ENCODE measurements at regions not wholly inside any gene's neighbourhood (a gene's known extent, or its start where the extent isn't known, plus 50 kb on each side); places are given as distances from the start of the nearest gene placed in this dataset.

- no peak for DNase-seq
Observed at GRCh38 chr14:101477648-101478047, 83.6 kb upstream of the DIO3 start.

DNA sequence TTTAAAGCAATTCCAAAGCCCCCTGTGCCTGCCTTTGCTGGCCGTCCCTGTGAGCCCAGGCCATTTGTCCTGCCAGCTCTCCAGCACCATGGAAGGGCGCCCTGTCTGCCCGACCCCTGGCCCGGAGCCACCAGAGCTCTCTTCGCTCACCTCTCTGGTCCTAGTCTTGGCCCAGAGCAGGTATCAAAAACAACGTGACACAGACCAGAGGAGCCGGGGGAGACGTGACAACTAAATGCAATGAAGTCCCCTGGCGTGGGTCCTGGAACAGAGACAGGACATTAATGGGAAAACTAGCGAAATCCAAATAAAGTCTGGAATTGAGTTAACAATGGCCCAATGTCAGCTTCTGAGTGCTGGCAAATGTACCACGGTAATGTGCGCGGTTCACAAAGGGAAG lies 83.2 kb upstream of the DIO3 start:
- no peak for DNase-seq

- DNase-seq: no peak
Observed at GRCh38 chr14:101478796-101479410, 82.4 kb upstream of the DIO3 start.

GRCh38 chr14:101480022-101480746 lies 81.1 kb upstream of the DIO3 start:
- no peak for DNase-seq

GRCh38 chr14:101480747-101481530 lies 80.4 kb upstream of the DIO3 start:
- no peak for DNase-seq

DNA sequence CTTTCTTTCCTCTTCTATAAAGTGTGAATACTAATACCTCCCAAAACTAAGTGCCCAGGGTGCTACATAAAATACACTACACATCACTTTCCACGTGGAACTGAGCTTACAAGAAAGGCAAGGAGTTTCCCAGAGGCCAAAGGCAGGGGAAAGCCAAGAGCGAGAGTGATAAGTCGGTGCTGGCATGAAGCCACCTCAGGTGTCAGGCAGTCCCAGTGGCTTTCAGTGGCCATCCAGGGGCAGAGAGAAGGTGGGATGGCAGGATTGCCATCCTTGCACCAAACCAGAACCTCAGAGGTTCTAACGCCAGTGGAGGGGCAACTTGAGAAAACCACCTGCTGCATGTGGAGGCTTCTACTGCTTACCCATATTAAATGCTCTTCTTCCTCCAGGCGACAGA lies 79.7 kb upstream of the DIO3 start:
- DNase-seq: no peak

DNA sequence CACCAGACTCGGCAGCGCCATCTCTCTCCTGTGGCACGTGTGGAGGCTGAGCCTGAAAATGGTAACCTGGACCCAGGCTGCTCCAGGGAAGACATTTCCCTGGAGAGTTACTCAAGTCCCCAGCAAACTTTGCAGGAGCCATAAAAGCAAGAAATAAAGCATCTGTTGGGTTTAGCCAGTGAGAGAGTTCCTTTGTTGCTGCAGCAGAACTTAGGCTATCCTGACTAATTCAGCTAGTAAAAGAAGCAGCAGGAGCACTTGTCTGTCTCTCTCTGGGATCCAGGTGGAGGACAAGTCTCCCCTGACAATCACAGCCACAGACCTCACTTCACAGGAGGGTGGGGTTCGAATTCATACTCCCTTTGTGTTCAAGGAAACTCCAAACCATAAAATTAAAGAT lies 79.2 kb upstream of the DIO3 start:
- DNase-seq: no peak

DNA sequence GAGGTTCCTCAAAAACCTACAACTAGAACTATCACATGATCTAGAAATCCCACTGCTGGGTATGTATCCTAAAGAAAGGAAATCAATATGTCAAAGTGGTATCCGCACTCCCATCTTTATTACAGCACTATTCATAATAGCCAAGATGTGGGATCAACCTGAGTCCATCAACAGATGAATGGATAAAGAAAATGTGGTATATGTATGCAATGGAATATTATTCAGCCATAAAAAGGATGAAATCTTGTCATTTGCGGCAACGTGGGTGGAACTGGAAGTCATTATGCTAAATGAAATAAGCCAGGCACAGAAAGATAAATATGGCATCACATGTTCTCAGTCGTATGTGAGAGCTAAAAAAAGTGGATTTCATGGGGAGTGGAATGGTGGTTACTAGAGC lies 77.5 kb upstream of the DIO3 start:
- no peak for DNase-seq

DNA sequence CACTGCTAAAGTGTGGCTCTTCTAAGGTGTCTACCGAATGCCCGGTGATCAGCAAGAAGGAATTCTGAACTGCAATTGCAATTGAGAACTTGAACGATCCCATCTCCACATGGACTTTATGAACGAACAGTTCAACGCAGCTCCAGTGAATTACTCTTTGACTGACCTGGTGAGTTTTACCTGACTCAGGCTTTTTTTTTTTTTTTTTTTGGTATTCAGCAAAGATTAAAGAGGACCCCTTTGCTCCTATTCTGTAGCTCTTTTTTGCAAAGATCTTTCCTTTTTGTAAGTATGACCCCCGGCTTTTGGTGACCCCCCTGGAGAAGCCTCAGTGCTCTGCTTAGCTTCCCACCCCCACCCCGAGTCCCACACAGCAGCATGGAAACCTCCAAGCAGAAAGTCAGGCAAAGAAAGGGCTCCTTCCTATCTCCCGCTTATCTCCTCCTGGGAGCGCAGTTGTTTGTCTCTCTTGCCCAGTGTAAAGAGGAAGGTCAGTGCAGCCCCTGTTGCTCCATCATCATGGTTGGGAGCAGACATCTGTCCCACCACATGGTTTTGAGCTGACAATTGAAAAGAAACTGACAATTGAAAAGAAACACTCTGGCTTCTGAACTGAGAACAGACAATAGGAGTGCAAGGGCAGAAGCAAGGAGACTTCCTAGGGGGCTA lies 72.1 kb upstream of the DIO3 start:
- DNase-seq: no peak

DNA sequence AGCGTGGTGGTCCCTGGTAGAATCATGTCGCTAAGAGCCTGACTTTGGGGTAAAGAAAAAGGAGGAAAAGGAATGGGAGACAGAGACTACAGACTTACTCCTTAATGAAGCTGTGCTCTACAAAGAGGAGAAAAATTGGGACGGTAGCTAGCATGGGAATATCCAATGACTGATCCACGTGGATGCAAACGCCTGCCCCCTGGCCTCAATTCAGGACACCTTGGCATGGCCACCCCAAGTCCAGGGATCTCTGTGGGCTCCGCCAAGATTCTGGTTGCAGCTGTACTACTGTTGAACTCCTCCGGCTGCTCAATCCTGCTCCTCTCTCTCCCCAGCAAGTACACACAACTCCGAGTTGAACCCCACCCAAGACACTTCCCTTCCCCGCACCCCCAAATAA lies 70.5 kb upstream of the DIO3 start:
- DNase-seq: no peak

- DNase-seq: no peak
Observed at GRCh38 chr14:101491841-101492240, 69.5 kb upstream of the DIO3 start.

GRCh38 chr14:101492716-101493115 lies 68.6 kb upstream of the DIO3 start:
- DNase-seq: no peak

DNA sequence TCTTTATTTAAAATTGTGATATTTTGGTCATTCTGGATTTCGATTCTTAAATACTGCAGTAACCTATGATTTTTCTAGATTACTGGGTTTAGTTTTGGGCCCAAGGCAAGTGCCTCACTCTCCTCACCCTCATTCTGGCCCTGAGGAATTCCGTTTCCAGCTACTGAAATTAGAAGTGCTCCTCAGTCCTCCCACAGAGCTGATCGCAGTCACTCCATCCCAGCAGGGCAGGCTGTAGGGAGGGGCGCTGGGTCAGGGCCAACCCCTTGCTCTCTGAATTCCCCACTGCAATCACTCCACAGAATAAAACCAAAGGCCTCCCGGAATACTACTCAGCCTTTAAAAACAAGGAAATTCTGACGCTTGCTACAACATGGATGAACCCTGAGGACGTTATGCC lies 66.5 kb upstream of the DIO3 start:
- no peak for DNase-seq

DNA sequence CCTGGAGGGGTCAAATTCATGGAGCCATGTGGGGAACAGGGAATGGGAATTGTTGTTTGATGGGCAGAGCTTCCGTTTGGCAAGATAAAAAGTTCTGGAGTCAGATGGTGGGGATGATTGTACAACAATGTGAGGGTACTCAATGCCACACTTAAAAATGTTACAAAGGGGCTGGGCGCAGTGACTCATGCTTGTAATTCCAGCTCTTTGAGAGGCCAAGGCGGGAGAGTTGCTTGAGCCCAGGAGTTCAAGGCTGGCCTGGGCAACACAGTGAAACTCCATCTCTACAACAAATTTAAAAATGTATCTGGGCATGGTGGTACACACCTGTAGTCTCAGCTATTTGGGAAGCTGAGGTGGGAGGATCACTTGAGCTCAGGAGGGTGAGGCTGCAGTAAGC lies 66.0 kb upstream of the DIO3 start:
- no peak for DNase-seq

GRCh38 chr14:101495827-101496775 lies 65.2 kb upstream of the DIO3 start:
- DNase-seq: no peak

DNA sequence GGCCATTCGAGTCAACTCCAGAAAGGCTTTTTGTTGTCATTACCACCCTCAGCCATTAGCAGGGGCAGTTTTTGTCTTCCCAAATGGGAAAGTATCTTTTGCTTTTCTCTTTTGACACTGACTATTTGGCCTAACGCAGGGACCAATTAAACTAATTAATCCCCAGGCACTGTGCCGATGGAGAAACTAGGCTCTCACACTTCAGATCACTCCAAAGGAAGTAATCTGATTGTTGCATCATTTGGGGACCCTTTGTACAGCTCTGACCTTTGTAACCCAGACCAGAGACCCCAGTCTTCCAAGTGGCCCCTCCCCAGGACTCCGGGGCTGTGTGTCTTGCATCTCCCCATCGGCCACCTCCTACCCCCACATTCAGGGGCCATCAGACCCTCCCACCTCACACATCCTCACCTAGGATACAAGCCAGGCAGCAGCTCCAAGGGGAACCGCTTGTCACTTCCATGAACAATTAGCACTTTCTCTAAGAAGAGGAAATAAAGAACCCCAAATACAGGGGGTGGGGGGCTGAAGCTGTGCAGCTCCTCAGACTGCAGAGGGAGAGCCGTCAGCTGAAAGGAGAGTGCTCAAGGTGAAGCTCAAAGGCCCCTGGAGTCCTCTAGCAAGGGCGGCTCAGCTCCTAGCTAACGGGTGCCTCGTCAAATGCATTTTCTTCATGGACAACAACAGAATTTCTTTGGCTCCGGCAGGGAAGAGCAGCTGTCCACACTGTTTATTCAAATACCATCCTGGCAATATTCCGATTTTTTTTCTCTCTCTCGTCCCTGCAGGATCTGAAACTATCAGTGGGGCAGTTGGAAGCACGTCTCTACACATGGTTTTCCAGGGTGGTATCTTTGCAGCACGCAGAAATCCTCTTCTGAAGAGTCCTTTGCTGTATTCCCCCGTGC lies 64.3 kb upstream of the DIO3 start:
- DNase-seq: no peak

DNA sequence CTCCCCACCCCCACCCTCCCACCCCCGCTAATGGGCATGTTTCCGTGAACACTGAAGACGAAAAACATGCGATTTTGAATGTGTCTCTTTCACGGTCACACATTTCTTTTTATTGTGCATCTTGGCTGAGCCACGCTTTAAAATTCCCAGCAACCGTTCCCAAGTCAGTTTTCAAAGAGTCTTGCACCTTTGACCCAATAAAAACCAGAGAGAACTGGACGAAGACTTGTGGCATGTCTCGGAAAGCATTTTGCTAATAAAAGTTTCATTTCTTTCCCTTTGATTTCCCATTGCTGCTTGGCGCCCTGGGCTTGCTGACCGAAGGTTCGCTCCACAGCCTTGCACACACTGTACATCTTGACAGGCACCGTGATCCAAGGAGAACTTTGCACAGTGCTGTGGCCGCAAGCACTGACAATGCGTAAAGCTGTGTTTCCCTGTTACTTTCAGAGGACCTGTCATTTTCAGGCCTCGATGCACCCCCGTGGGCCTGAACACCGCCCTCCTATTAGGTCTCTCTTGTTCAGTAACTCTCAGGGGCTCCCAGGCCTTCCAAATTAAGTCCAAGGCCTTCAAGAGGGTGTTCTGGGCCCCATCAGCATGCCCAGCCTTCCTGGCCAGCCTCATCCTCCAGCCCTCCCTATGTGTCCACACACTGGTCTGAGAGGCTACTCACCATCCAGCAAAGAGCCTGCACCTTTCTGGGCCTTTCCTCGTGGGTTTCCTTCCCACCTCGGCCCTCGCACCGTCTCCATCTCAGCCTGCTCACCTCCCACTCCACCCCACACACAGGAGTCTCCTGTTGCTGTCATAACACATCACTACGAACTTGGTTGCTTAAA lies 63.4 kb upstream of the DIO3 start:
- DNase-seq: no peak

DNA sequence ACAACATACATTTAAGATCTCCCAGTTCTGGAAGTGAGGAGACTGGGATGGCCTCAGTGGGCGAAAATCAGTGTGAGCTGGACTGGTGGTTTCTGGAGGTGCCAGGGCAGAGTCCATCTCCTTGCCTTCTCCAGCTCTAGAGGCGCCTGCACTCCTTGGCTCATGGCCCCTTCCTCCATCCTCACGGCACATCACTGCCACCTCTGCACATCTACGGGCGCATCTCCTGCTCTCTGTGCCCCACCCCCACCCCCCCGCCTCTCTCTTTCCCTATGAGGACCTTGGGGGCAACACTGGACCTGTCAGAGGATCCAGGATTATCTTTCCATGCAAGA lies 62.8 kb upstream of the DIO3 start:
- no peak for DNase-seq

DNA sequence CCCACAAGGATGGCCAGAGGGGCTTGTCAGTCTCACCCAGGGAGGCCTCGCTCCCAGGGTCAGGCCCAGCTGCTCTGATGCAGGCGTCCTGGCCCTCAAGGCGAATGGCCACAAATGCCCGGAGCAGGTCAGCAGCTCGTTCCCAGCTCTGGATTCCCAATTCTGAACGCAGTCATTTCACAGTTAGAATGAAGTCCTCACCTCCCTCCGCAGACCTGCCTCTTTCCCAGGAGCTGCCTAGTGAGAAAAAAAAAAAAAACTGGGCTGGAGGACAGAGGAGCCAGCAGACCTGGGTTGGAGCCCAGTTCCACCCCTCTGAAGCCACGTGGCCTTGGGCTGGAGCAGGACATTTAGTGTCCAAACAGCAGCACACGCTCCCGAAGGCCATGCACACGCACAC lies 62.2 kb upstream of the DIO3 start:
- DNase-seq: no peak

DNA sequence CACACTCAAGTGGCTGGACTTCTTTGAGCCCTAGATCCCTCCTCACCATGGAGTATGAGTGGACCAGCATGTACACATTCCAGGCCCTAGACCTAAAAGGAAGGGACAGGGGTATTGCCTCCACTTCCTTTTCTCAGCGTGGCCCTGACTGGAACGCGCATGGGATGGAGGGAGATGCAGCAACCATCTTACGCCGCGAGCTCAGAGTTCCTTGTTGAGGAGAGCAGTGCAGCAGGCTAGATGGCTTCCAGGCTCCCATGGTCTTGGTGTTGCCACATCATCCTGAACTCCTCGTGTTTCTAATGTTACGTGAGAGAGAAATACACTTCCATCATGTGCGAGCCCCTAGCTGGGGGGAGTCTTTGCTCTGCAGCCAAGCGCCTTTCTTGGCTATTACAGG lies 61.8 kb upstream of the DIO3 start:
- DNase-seq: no peak

DNA sequence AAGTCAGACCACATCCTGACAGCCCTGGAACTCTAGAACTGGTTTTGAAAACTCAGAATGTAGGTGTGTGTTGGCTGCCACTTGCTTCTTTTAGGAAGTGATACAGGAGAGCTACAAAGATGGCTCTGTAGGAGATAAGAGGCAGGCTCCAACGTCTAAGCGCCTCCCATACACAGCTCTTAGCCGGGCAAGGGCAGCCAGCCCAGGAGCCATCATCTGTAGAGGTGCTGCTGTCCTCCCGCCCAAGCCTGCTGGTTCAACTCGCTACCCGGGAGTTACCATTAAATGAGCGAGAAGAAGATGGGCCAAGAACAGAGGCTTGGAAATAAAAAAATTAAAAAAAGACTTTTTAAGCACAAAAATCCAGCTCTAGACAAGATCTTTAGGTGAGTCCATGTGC lies 61.2 kb upstream of the DIO3 start:
- no peak for DNase-seq

All from activated CD4-positive, alpha-beta T cell treated with anti-CD3 and anti-CD28 coated beads for 48 hours (primary cell).